GM21367 (cell line): ENCODE measurements at regions not wholly inside any gene's neighbourhood (a gene's known extent, or its start where the extent isn't known, plus 50 kb on each side); places are given as distances from the start of the nearest gene placed in this dataset.
"Not testable (repeated sequence)": the region's sequence is repeated elsewhere in the genome, so short reads cannot be mapped to it uniquely, and the experiment has no call there.

Experiments
- ATAC-seq: cut with Tn5 transposase; IDR thresholded peaks from one replicate; pipeline ENCODE4 v1.9.1; 2021; ENCODE audit not compliant: unreplicated experiment

DNA sequence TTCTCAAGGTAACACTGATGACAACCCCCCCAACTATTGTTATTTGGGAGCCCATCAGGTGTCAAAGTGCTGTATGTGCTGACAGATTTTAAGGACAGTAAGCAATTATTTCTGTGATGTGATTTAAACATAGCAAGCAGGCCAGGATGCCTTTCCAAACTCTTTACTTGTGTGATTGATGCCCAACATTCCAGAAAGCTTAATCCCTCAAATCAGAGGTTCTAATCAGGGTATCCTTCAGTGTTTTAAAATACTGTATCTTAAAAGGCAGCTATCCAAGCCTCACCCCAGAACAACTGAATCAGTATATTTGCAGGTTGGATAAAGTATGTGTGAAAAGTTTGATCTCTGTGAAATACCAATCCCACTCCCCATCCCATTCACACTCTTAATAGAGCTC is 119.7 kb downstream of the GASK1B start:
- ATAC-seq, result no peak

DNA sequence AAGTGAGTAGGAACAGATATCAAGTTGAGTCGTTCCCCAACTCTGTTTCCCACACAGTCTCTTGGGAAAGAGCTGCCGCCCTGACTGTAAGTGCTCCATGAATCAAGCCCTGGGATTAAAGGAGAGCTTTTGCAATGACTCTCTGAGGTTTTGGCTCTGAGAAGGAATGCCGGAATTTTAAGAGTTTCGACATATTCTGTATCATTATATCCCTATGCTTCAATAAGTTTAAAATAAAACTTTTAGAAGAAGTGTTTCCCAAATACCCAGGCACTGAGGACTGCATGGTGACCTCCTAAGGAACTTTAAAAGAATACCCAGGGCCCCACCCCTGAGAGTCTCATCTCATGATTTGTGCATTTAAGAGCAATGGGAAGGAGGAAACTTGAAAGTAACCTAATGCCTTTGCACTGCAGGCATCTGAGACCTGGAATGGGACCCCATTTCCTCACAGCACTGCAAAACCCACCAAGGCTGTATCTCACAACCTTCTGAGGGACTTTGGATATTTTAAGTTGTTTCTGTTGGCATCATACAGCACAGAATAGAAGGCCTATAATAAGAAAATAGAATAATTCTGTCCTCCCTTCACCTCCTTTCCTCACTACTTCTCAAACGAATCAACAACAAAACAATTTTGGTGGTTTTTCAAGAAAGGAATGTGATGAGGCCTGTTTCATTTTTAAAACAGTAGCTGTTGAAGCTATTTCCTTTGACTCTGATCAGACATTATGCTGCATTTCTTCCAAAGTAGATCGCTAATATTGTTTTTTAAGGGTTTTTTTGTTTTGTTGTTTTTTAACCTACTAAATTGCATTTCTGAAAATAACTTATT is 121.2 kb downstream of the GASK1B start:
- ATAC-seq, result no peak

DNA sequence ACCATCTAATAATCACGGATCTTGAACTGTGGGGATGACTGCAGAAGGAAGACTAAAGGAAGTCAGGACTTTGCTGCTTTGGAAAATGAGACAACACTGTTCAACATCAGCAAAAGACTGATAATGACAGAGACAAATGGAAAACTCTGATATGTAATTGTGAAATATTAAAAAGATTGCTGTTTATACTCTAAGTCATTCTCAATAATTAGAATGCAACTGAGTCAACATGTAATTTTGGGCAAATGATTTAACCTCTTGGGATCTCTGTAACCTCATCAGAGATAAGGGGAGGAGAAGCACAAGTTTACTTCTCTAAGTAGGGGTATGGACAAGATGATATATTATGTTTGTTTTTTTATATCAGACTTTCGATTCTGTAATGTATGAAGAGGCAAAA is 121.9 kb downstream of the GASK1B start:
- no peak for ATAC-seq

DNA sequence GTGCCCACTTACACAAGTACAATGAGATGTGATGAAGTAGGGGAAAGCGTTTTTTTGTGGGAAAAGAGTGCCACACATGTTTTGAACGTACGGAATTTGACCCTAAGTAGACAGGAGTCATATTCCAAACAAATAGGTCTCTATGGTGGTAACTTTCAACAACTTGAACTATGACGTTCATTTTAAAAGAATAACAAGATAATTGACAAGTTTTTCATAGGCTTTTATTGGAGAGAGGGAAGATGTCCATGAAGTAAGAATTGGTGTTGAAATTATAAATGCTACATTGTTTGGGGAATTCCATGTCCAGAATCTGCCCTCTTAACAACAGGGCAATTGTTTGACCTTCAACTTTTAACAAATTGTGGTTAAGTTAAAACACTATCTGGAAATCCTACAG is 126.5 kb downstream of the GASK1B start:
- no peak for ATAC-seq

DNA sequence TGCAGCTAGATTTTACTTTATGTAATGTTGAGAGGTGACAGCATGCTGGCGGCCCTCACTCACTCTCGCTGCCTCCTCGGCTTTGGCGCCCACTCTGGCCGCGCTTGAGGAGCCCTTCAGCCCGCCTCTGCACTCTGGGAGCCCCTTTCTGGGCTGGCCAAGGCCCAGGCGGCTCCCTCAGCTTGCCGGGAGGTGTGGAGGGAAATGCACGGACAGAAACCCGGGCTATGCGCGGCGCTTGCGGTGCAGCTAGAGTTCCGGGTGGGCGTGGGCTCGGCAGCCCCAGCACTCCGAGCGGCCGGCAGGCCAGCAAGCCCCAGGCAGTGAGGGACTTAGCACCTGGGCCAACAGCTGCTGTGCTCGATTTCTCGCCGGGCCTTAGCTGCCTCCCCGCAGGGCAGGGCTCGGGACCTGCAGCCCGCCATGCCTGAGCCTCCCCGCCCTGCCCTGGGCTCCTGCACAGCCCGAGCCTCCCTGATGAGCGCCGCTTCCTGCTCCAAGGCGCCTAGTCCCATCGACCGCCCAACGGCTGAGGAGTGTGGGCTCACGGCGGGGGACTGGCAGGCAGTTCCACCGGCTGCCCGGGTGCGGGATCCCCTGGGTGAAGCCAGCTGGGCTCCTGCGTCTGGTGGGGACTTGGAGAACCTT is 128.7 kb downstream of the GASK1B start:
- no peak for ATAC-seq

DNA sequence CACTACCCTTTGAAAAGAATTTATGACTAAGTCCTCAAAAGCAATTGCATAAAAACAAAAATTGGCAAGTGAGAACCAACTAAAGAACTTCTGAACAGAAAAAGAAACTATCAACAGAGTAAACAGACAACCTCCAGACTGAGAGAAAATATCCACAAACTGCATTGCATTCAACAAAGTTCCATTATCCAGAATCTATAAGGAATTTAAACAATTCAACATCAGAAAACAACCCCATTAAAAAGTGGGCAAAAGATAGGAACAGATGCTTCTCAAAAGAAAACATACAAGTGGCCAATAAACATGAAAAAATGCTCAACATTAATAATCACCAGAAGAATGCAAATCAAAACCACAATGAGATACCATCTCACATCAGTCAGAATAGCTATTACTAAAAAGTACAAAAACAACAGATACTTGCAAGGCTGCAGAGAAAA is 130.2 kb downstream of the GASK1B start:
- ATAC-seq, result no peak

DNA sequence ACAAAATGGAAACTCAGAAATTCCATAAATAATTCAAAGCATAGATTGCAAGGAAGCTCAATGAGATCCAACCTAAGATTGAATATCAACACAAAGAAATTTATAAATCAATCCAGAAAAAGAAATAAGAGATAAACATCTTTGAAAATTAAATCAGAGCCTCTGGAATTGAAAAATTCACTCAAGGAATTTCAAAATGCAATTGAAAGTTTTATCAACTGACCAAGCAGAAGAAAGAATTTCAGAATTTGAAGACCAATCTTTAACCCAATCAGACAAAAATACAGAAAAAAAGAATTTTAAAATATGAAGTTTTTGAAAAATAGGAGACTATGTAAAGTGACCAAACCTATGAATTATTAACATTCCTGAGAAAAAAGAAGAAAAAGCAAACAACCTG is 134.1 kb downstream of the GASK1B start:
- no peak for ATAC-seq

DNA sequence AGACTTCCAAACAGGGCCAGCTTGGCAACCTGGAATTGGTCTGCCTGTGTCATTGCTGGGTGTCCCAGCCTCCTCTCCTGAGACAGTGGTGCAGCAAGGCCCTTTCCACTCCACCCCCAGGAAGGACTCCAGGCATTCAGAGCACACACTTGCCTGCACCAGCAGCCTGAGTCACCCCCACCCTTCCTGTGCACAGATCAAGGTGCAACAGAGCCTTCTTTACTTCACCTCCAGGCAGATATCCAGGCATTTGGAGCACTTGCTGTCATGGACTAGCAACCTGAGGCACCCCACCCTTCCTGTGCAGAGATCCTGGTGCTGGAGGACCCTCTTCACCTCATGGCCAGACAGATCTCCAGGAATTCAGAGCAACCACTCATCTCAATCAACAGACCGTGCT is 135.8 kb downstream of the GASK1B start:
- ATAC-seq, result no peak

DNA sequence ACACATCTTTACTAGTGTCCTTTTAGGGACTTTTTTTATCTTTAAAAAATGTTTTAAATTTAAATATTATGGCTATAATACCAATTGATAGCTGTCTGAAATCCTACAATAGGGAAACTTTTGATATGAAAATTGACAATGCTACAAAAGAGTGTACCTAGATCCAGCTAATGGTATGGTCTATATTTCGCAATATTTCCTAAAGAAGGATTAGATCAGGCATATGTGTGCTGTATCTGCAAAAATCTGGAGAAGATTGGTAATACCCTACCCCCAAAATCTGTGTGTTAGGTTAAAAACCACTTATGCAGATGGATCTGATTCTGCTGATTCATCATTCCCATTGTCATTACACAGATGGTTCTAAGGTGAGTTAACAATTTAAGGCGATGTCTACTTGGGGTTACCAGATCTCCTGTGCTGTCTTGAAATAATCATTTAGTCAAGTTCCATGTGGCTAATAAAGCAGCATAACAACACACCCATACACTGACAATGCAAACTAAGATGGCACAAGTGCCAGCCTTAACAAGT is 137.1 kb downstream of the GASK1B start:
- no peak for ATAC-seq

DNA sequence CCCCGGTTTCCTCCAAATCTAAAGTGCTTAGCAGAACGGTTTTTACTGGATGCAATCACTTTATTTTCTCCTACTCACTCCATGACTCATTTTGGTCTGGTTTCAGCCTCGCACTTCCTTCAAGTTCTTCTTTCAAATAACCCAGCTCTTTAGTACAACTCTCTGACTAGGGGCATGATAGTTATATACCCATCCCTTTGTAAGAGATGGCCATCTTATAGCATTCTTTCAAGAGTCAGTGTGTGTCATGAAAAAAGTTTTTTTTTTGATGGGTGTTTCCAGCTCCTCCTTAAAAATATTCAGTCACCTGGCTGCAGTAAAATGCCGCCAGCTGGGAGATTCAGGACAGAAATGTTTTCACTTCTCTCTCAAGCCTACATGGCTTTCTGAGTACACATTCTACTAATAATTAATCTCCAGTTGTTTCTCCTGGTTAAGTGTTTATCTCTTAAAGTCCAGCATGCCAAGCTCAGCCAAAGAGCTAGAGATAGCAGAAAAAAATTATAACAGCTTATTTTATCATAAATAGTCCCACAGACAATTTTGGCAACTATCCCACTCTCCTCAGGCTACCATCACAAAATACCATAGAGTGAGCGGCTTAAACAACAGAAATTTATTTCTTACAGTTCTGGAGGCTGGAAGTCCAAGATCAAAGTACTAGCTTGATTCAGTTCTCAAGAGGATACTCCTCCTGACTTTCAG is 139.3 kb downstream of the GASK1B start:
- no peak for ATAC-seq

DNA sequence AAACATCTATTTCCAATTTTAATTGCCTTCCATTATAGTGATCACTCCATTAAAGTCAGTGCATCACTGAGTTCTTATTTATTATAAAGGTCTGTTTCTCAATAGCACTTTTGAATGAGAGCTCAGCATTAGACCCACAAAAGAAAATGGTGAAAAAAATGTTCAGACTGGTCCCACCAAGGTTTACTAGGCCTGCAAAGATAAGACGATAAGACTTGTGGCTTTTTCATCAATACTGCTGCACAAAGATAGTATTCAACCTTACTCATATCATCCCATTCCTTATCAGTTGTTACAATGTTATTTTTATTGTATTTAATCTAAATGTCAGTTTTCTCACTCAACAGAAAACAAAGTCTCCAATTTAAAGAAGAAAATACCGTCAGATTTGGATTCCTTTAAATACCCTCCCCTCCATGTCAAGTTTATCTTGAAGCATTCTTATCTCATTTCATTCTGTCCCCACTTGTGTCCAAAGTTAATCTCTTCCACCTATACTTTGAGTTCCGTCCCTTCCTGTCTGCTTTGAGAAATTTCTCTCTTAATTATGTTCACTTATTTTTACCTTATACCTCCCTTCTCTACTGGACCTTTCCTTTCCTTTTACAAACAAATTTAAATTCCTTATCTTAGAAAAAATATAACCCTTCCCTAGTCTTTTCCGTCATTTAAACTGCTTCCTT is 140.0 kb downstream of the GASK1B start:
- ATAC-seq, result no peak

DNA sequence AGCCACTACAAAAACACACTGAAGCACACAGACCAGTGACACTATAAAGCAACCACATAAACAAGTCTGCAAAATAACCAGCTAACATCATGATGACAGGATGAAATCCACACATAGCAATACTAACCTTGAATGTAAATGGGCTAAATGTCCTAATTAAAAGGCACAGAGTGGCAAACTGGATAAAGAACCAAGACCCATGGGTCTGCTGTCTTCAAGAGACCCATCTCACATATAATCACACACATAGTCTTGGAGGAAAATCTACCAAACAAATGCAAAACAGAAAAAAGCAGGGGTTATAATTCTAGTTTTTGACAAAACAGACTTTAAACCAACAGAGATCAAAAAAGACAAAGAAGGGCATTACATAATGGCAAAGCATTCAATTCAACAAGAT is 144.4 kb downstream of the GASK1B start:
- not testable (repeated sequence) for ATAC-seq

DNA sequence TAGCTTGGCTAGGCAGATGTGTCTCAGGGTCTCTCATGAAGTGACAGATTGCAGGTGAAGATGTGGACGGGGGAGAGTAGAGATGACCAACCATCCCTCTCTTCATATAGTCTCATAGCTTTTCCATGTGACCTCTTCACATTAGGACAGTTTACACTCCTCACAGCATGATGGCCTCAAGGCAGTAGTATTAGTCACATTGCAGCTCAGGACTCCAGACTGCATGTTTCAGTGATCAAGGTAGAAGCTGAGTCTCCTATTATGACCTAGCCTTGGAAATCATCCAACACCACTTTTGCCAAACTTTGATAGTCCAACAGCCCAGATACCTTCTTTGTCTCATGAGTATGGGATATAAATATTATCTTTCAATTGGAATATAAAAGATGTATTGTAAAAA is 147.7 kb downstream of the GASK1B start:
- no peak for ATAC-seq

DNA sequence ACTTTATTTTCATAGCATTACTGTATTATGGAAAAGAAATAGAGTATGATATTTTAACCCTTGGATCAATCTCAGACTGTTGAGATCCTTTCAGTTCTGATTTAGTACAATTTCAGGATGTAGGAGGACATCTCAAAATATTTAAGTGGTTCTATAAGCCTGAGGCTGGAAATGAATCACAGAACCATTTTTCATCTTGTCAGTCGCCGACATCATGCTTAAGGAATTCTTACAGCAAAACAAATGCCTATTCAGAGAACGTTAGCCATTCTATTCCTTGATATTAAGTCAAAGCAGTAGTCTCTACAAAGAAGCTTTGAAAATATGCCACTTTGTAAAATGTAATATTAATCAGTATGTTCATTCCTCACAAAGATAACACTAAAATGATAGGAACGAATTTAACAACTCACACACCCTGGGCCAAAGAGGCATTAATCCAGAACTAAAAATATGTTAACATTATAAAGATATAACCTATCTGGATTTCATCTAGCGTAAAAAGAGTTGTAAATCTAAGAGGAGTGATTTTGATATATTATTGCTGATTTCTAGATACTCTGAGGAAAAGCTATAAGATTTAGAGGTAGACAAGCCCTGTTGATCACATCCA is 152.0 kb downstream of the GASK1B start:
- ATAC-seq, result no peak

DNA sequence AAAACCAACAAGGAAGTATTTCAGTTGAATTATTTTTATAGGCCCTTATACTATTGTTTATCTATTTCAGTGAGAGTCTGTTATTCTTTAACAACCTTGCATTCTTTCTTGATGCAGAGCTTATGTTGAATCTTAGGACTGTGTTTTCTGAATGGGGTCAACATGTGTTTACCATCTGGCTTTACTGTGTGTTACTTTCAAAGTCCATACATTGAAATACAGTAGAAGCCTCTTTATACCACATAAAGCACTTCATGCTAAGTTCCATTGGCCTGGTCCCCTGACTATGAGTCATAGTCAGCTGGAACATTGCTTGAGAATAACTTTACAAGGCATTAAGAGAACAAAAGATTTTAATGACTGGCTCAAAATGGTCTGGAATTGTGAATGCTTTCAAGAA is 152.6 kb downstream of the GASK1B start:
- ATAC-seq, result no peak

DNA sequence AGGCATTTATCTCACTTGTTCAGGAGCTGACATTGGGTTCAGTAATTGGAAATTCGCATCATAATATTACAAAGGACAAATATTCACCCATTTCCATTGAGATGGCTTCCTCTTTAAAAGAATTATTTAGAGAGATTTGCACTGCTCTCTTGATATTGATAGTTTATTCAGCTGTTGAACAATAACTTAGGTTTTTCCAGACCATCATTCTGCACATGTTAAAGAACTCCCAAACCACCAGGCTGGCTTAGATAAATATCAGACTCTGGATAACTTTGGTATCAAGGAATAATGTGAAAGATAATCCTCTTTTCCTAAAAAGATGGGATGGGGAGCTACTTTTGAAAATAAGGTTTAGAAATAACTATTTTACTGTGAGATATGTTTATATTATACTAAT is 154.0 kb downstream of the GASK1B start:
- ATAC-seq, result no peak

DNA sequence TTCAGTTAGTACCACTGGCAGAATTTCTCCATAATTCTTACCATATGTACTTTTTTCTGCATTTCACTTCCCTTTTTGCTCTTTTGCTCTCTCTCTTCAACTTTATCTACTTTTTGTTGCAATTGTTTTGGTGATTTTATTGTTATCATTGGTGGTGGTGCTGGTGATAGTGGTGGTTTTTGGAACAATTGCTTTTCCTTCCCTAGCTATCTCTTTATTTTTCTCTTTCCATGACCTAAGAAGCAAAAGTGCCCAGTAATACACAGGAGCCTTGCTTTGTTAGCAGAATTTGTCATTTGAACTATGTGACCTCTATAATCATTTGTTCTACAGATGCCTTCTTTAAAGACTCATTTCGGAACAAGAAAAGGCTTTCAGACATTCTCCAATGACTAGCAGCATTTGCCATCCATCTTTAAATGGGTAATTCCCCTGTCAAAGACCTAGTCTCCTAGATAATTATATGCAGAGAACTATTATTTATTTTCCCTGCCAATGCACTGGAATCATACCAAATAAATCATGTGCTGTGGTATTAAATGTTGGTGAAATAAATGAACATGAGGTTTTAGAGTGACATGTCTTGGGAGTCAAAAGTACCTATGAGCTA is 154.5 kb downstream of the GASK1B start:
- ATAC-seq, result no peak

DNA sequence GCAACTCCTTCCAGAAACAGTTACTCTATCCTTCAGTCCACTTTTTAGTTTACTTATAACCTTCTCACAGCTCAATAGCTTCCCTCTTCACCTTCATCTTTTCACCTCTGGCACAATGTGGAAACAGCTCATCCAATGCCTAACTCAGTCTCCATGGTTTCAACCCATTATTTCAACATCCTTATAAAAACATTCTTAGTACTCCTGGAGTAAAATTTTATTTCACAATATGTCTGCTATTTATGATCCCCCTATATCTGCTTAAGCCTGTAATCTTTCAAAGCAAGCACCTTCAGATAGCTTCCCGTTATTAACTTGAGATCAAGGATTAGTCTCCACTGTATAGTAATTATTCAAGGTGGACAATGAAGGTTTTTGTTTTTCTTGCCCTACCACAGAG is 156.3 kb downstream of the GASK1B start:
- ATAC-seq, result no peak

DNA sequence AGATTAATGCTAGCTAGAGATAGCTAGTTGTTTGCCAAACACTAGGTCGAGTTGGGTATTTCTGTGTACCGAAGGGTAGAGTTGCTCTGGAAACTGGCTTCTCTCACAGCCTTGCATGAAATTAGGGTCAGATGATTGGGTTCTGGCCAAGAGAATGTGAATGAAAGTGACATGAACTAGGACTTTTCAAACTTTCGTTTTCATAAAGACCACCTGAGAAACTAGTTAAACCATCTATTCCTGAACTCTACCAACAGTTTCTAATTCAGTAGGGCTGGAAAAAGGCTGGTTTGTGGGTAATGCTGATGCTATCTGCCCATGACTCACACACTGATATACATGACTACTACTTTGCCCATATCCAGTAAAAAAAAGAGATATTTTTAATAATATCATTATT is 157.6 kb downstream of the GASK1B start:
- no peak for ATAC-seq

DNA sequence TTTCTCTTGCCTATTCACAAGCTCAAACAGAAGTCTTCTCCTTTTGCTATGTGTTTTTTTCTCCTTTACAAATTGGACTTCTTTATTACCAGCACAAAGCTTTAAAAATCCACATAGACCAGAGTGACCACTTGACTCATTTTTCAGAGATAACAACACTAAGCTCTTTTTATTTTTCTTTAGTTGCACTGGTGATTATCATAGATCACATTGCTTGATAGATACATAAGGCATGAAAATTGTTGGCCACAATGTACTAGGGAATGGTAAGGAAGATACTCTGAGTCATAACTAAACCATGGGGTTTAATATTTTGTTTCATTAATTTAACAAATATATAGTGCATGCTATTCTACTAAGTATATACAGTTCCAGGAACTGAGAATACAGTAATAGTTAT is 159.0 kb downstream of the GASK1B start:
- no peak for ATAC-seq
